ENCODE measurements at regions not wholly inside any gene's neighbourhood (a gene's known extent, or its start where the extent isn't known, plus 50 kb on each side); places are given as distances from the start of the nearest gene placed in this dataset.
"Not testable (repeated sequence)": the region's sequence is repeated elsewhere in the genome, so short reads cannot be mapped to it uniquely, and the experiment has no call there.

GRCh38 chr11:122401581-122401980, 253.9 kb upstream of the UBASH3B start:
- TF ChIP-seq, protein P1, sequence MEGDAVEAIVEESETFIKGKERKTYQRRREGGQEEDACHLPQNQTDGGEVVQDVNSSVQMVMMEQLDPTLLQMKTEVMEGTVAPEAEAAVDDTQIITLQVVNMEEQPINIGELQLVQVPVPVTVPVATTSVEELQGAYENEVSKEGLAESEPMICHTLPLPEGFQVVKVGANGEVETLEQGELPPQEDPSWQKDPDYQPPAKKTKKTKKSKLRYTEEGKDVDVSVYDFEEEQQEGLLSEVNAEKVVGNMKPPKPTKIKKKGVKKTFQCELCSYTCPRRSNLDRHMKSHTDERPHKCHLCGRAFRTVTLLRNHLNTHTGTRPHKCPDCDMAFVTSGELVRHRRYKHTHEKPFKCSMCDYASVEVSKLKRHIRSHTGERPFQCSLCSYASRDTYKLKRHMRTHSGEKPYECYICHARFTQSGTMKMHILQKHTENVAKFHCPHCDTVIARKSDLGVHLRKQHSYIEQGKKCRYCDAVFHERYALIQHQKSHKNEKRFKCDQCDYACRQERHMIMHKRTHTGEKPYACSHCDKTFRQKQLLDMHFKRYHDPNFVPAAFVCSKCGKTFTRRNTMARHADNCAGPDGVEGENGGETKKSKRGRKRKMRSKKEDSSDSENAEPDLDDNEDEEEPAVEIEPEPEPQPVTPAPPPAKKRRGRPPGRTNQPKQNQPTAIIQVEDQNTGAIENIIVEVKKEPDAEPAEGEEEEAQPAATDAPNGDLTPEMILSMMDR (IDR thresholded peaks at IDR 0.05): not testable (repeated sequence)
- TF ChIP-seq POLR2A (IDR thresholded peaks at IDR 0.05): not testable (repeated sequence)

Measured in testis (tissue), 2 donors.